Keratinocyte (primary cell): ENCODE measurements at regions not wholly inside any gene's neighbourhood (a gene's known extent, or its start where the extent isn't known, plus 50 kb on each side); places are given as distances from the start of the nearest gene placed in this dataset.

Experiments
- DNase-seq: peaks from one replicate; pipeline ENCODE4 v3.0.0-alpha.2; 2011; ENCODE audit warnings: low read depth, missing footprints, low spot score
- FAIRE-seq: peaks from 2 replicates; lab custom pipeline; 2011; peaks lifted over from hg19 to GRCh38; lab: Jason Lieb, UNC
- H2AFZ ChIP-seq: 2 replicates; pipeline ENCODE4 v1.6.0; 2012; ENCODE audit warnings: low read length, control low read depth, inconsistent platforms; ENCODE audit not compliant: control insufficient read depth
- H3K27ac ChIP-seq: 2 replicates; pipeline ENCODE4 v1.5.1; 2011; ENCODE audit warnings: low read length; ENCODE audit not compliant: control insufficient read depth, insufficient read depth
- H3K27me3 ChIP-seq: 3 replicates; pipeline ENCODE4 v1.6.0; 2011; ENCODE audit warnings: low read length; ENCODE audit not compliant: control insufficient read depth, insufficient read depth; ENCODE audit errors: extremely low read depth
- H3K36me3 ChIP-seq, 2 experiments: 2 replicates in 1 of 2; 3 replicates in 1 of 2; pipeline ENCODE4 v1.5.1; 2011; ENCODE audit warnings: low read length in 2 of 2, mild to moderate bottlenecking in 1 of 2; ENCODE audit not compliant: control insufficient read depth in 2 of 2, insufficient read depth in 2 of 2; ENCODE audit errors: extremely low read depth in 1 of 2
- H3K4me1 ChIP-seq: 3 replicates; pipeline ENCODE4 v1.5.1; 2011; ENCODE audit warnings: low read length; ENCODE audit not compliant: control insufficient read depth, insufficient read depth; ENCODE audit errors: extremely low read depth
- H3K4me2 ChIP-seq: 3 replicates; pipeline ENCODE4 v1.6.0; 2011; ENCODE audit warnings: low read depth, low read length; ENCODE audit not compliant: control insufficient read depth, insufficient read depth; ENCODE audit errors: extremely low read depth
- H3K4me3 ChIP-seq, 3 experiments: fragments of 200-600 bp in 1 of 3; sonication (generic) in 1 of 3; 2 replicates in 2 of 3; 3 replicates in 1 of 3; pipeline ENCODE4 v1.5.1; 2011 to 2016; ENCODE audit warnings: low read length in 3 of 3, mild to moderate bottlenecking in 3 of 3, control low read depth in 2 of 3, inconsistent platforms in 1 of 3, low read depth in 1 of 3, mixed read lengths in 1 of 3, mixed run types in 1 of 3, moderate library complexity in 1 of 3; ENCODE audit not compliant: control insufficient read depth in 2 of 3, insufficient read depth in 2 of 3; ENCODE audit errors: extremely low read depth in 1 of 3
- H3K79me2 ChIP-seq: 2 replicates; pipeline ENCODE4 v1.6.0; 2012; ENCODE audit warnings: low read length; ENCODE audit not compliant: control insufficient read depth, insufficient read depth
- H3K9ac ChIP-seq: 3 replicates; pipeline ENCODE4 v1.6.0; 2011; ENCODE audit warnings: low read length; ENCODE audit not compliant: control insufficient read depth, insufficient read depth; ENCODE audit errors: extremely low read depth
- H3K9me1 ChIP-seq: 3 replicates; pipeline ENCODE4 v1.6.0; 2011; ENCODE audit warnings: low read length; ENCODE audit not compliant: control insufficient read depth, insufficient read depth; ENCODE audit errors: extremely low read depth
- H3K9me3 ChIP-seq: 2 replicates; pipeline ENCODE4 v1.5.1; 2012; ENCODE audit warnings: low read depth, low read length; ENCODE audit not compliant: control insufficient read depth
- H4K20me1 ChIP-seq: 3 replicates; pipeline ENCODE4 v1.6.0; 2011; ENCODE audit warnings: low read length; ENCODE audit not compliant: control insufficient read depth, insufficient read depth; ENCODE audit errors: extremely low read depth
- EZH2 ChIP-seq: IDR thresholded peaks from one replicate; pipeline ENCODE4 v1.6.1; 2012; ENCODE audit warnings: inconsistent platforms, mild to moderate bottlenecking, low read length, moderate library complexity
- dilution Hi-C: fragments of 300-500 bp; cut with MboI; formaldehyde crosslinking; loops from one replicate; pipeline ENCODE4 v1.7.0; 2020; ENCODE audit warnings: low sequenced_read_pairs; ENCODE audit not compliant: extremely low pct_ligation_motif_present
- TF ChIP-seq, protein P1 (sequence below), 3 experiments: IDR thresholded peaks in 1 of 3; conservative IDR thresholded peaks in 1 of 3; optimal IDR thresholded peaks in 1 of 3; 2 replicates in 2 of 3; 3 replicates in 1 of 3; pipeline versions ENCODE3 to v1.5.1; 2011; ENCODE audit warnings: low read length in 3 of 3, mild to moderate bottlenecking in 3 of 3, moderate library complexity in 2 of 3, control low read depth in 1 of 3, inconsistent platforms in 1 of 3; ENCODE audit not compliant: insufficient read depth in 2 of 3; ENCODE audit errors: extremely low read depth in 1 of 3

DNA sequence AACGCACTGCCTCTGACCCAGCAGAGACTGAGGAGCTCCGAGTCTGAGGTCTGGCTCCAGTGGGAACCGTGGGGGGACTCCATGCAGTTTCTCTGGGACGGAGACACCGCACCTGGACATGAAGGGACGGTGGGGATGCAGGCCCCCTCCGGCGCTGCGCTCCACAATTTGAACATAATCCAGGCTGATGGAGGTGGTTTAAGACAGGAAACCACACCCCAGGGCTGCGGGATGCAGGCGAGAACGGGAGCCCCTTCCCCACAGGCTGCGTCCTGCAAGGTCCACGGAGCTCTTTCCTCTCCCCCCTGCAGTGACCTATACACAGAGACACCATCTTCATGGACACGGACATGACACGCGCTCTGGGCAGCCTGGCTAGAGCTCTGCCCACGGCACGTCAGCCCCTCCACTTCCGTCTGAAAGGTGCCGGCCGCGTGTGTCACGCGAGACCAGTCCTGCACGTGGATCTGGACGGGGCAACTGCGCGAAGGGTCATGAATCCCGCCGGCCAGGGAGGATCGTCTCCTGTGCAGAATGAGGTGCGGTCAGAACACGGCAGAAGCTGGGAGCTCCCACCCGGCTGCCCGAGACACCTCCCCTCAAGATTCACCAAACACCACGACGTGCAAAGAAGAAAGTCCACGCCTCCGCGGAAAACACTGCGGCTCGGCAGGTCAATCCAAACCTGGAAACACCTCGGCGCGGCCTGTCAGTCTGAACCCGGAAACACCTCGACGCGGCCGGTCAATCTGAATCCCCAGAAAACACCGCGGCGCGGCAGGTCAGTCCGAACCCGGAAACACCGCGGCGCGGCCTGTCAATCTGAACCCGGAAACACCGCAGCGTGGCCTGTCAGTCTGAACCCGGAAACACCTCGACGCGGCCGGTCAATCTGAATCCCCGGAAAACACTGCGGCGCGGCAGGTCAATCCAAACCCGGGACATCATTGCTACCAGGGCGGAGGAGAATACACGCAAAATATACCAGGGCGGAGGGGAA lies 212.4 kb downstream of the BRD1 start:
- dilution Hi-C loops = no loop called here
- Histone ChIP-seq H3K79me2 (no peaks in the 10 kb centered on the region), H3K27me3 (no peaks in the 10 kb centered on the region)

DNA sequence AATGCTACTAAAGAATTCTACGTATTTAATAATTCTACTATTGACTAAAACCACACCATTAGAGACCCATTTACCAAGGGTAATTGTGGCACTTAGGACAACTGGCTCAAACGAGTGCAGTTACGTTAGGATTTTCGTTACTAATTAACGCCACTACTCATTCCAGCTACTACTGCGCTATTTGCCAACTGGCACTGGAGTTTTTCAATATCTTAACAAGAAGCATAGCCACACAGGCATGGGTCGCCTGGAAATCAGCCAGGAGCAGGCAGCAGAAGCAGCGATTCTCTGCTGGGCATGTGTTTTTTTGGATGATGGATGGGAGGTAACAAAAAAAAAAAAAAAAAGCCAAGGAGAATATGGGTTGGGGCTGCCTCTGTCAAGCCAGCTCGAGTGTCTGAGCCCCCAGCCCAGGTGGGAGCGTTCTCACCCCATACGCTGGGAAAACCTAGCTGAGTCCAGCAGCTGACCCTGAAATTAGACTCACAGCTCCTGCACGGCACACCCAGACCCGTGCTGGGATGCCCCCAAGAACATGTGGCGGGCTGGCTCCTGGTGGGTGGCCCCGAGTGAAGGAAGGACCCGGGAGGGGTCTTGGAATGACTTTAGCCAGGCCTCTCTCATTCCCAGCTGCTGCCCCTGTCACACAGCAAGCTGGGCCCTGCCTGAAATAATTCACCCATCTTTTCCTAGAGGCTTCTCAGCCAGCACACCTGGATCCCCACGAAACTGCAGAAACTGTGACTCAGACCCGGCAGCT lies 214.0 kb downstream of the BRD1 start:
- Histone ChIP-seq H3K79me2 (no peaks in the 10 kb centered on the region), H3K9me1 (no peaks in the 10 kb centered on the region), H3K4me2 (no peak overlapping the region), H3K36me3 (no peaks in the 10 kb centered on the region), H3K27me3 (no peaks in the 10 kb centered on the region), H3K9me3 (peaks cover 13% of the 10 kb centered on the region), H3K9ac (no peak overlapping the region), H3K4me1 (no peaks in the 10 kb centered on the region), H2AFZ (no peak overlapping the region), H3K27ac (no peak overlapping the region), H4K20me1 (no peaks in the 10 kb centered on the region), H3K4me3 (no peak overlapping the region)
- no peak for TF ChIP-seq EZH2
- TF ChIP-seq, protein P1, sequence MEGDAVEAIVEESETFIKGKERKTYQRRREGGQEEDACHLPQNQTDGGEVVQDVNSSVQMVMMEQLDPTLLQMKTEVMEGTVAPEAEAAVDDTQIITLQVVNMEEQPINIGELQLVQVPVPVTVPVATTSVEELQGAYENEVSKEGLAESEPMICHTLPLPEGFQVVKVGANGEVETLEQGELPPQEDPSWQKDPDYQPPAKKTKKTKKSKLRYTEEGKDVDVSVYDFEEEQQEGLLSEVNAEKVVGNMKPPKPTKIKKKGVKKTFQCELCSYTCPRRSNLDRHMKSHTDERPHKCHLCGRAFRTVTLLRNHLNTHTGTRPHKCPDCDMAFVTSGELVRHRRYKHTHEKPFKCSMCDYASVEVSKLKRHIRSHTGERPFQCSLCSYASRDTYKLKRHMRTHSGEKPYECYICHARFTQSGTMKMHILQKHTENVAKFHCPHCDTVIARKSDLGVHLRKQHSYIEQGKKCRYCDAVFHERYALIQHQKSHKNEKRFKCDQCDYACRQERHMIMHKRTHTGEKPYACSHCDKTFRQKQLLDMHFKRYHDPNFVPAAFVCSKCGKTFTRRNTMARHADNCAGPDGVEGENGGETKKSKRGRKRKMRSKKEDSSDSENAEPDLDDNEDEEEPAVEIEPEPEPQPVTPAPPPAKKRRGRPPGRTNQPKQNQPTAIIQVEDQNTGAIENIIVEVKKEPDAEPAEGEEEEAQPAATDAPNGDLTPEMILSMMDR (optimal IDR thresholded peaks at IDR 0.05 in 1 of 3, IDR thresholded peaks at IDR 0.05 in 1 of 3, conservative IDR thresholded peaks at IDR 0.05 in 1 of 3; ENCODE audit: extremely low read depth in 1 of 3, insufficient read depth in 2 of 3, low read length in 3 of 3) = no peak
- FAIRE-seq = no peak
- no peak for DNase-seq
- dilution Hi-C loops = no loop called here

More for the DNA sequence above, 212.4 kb downstream of the BRD1 start:
- Histone ChIP-seq H3K9me1 (no peaks in the 10 kb centered on the region), H3K36me3 (no peaks in the 10 kb centered on the region), H3K4me1 (no peaks in the 10 kb centered on the region), H4K20me1 (no peaks in the 10 kb centered on the region), H3K27ac (no peak overlapping the region), H3K4me2 (no peak overlapping the region), H3K9me3 (peaks cover 15% of the 10 kb centered on the region), H3K9ac (no peak overlapping the region), H2AFZ (no peak overlapping the region), H3K4me3 (no peak overlapping the region)
- TF ChIP-seq, protein P1 (optimal IDR thresholded peaks at IDR 0.05 in 1 of 3, IDR thresholded peaks at IDR 0.05 in 1 of 3, conservative IDR thresholded peaks at IDR 0.05 in 1 of 3; ENCODE audit: extremely low read depth in 1 of 3, insufficient read depth in 2 of 3, low read length in 3 of 3) = no peak
- no peak for TF ChIP-seq EZH2
- DNase-seq (no peak), FAIRE-seq (no peak)
